ENCODE measurements at regions not wholly inside any gene's neighbourhood (a gene's known extent, or its start where the extent isn't known, plus 50 kb on each side); places are given as distances from the start of the nearest gene placed in this dataset.

DNA sequence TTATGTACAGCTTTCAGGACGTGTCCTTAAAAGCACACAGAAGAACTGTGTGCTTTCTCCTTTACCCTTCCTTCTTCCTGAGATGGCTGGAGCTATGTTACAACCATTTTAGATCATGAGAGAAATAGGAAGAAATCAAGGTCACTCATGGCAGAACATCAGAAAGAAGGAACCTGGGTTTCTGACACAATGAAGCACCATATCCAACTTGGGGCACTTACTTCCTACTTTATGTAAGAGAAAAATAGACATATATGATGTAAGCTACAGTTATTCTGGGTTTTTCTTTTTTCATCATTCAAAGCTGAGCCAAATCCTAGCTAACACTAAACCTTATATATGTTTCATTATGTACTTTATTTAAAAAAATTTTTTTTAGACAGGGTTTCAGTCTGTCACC, 79.5 kb downstream of the FAM161A start:
- no peak for TF ChIP-seq ZFP3 (CRISPR knock-in tag; IDR thresholded peaks at IDR 0.05)
- no peak for TF ChIP-seq TOX (CRISPR knock-in tag; IDR thresholded peaks at IDR 0.05; ENCODE audit: borderline replicate concordance)
- TF ChIP-seq BACH2 (CRISPR knock-in tag; IDR thresholded peaks at IDR 0.05; ENCODE audit: borderline replicate concordance), result no peak
- no peak for TF ChIP-seq RARB (CRISPR knock-in tag; IDR thresholded peaks at IDR 0.05)
- no peak for TF ChIP-seq ZC3H10 (CRISPR knock-in tag; IDR thresholded peaks at IDR 0.05)
- TF ChIP-seq OSR1 (CRISPR knock-in tag; IDR thresholded peaks at IDR 0.05), result no peak
- TF ChIP-seq, protein P1, sequence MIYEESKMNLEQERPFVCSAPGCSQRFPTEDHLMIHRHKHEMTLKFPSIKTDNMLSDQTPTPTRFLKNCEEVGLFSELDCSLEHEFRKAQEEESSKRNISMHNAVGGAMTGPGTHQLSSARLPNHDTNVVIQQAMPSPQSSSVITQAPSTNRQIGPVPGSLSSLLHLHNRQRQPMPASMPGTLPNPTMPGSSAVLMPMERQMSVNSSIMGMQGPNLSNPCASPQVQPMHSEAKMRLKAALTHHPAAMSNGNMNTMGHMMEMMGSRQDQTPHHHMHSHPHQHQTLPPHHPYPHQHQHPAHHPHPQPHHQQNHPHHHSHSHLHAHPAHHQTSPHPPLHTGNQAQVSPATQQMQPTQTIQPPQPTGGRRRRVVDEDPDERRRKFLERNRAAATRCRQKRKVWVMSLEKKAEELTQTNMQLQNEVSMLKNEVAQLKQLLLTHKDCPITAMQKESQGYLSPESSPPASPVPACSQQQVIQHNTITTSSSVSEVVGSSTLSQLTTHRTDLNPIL (CRISPR knock-in tag; IDR thresholded peaks at IDR 0.05; ENCODE audit: low read depth), result no peak
- no peak for ATAC-seq

GRCh38 chr2:61771904-61772845, 81.7 kb downstream of the FAM161A start:
- no peak for TF ChIP-seq BACH2 (CRISPR knock-in tag; IDR thresholded peaks at IDR 0.05; ENCODE audit: borderline replicate concordance)
- no peak for TF ChIP-seq ZFP30 (CRISPR knock-in tag; IDR thresholded peaks at IDR 0.05)
- no peak for TF ChIP-seq GLIS3 (CRISPR knock-in tag; IDR thresholded peaks at IDR 0.05)
- no peak for TF ChIP-seq CSRNP3 (CRISPR knock-in tag; IDR thresholded peaks at IDR 0.05)
- no peak for TF ChIP-seq SNAI2 (CRISPR knock-in tag; IDR thresholded peaks at IDR 0.05)
- TF ChIP-seq ZC3H10 (CRISPR knock-in tag; IDR thresholded peaks at IDR 0.05), result no peak
- TF ChIP-seq ZNF8 (CRISPR knock-in tag; IDR thresholded peaks at IDR 0.05), result no peak
- ATAC-seq, result no peak

DNA sequence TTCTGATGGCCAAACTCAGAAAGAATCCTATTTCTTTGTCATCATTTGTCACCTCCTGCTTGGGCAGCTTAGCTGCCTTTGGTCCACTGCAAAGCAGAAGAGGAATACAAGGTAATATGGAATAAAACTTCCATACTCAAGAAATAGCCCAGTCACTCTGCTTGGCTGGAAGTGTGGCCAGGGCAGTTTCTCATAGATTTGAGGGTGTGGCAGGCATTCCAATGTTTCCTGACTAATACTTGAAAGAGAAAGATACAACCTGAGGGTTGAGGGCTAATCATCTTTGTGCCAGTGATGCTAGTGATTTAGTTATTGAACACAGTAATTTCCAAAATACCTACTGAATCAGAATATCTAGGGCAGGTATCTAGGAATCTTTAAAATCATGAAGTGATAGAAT, 83.1 kb downstream of the FAM161A start:
- ATAC-seq, result no peak
- TF ChIP-seq ISL1 (CRISPR knock-in tag; IDR thresholded peaks at IDR 0.05) (no peak), ZNF565 (CRISPR knock-in tag; conservative IDR thresholded peaks at IDR 0.05; ENCODE audit: low read depth) (no peak), CSRNP3 (CRISPR knock-in tag; IDR thresholded peaks at IDR 0.05) (no peak), SNAI2 (CRISPR knock-in tag; IDR thresholded peaks at IDR 0.05) (no peak), ESRRG (CRISPR knock-in tag; IDR thresholded peaks at IDR 0.05) (no peak), PATZ1 (CRISPR knock-in tag; IDR thresholded peaks at IDR 0.05; ENCODE audit: borderline replicate concordance) (no peak), CSDC2 (CRISPR knock-in tag; IDR thresholded peaks at IDR 0.05) (no peak), GLIS3 (CRISPR knock-in tag; IDR thresholded peaks at IDR 0.05) (no peak), ZNF8 (CRISPR knock-in tag; IDR thresholded peaks at IDR 0.05) (no peak), RARB (CRISPR knock-in tag; IDR thresholded peaks at IDR 0.05) (no peak), ARNTL (CRISPR knock-in tag; IDR thresholded peaks at IDR 0.05; ENCODE audit: borderline replicate concordance, low read depth) (no peak), BACH2 (CRISPR knock-in tag; IDR thresholded peaks at IDR 0.05; ENCODE audit: borderline replicate concordance) (no peak), TOX (CRISPR knock-in tag; IDR thresholded peaks at IDR 0.05; ENCODE audit: borderline replicate concordance) (no peak), ZFP3 (CRISPR knock-in tag; IDR thresholded peaks at IDR 0.05) (no peak), ZFP30 (CRISPR knock-in tag; IDR thresholded peaks at IDR 0.05) (no peak), ZNF70 (CRISPR knock-in tag; IDR thresholded peaks at IDR 0.05) (no peak), ZC3H10 (CRISPR knock-in tag; IDR thresholded peaks at IDR 0.05) (no peak)
- TF ChIP-seq, protein P2, sequence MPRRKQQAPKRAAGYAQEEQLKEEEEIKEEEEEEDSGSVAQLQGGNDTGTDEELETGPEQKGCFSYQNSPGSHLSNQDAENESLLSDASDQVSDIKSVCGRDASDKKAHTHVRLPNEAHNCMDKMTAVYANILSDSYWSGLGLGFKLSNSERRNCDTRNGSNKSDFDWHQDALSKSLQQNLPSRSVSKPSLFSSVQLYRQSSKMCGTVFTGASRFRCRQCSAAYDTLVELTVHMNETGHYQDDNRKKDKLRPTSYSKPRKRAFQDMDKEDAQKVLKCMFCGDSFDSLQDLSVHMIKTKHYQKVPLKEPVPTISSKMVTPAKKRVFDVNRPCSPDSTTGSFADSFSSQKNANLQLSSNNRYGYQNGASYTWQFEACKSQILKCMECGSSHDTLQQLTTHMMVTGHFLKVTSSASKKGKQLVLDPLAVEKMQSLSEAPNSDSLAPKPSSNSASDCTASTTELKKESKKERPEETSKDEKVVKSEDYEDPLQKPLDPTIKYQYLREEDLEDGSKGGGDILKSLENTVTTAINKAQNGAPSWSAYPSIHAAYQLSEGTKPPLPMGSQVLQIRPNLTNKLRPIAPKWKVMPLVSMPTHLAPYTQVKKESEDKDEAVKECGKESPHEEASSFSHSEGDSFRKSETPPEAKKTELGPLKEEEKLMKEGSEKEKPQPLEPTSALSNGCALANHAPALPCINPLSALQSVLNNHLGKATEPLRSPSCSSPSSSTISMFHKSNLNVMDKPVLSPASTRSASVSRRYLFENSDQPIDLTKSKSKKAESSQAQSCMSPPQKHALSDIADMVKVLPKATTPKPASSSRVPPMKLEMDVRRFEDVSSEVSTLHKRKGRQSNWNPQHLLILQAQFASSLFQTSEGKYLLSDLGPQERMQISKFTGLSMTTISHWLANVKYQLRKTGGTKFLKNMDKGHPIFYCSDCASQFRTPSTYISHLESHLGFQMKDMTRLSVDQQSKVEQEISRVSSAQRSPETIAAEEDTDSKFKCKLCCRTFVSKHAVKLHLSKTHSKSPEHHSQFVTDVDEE (CRISPR knock-in tag; IDR thresholded peaks at IDR 0.05), result no peak

All from SK-N-SH treated with all-trans-retinoic acid at 6 μM for 48 hours (cell line).